Renal cortical epithelial cell (primary cell): ENCODE measurements at regions not wholly inside any gene's neighbourhood (a gene's known extent, or its start where the extent isn't known, plus 50 kb on each side); places are given as distances from the start of the nearest gene placed in this dataset.

Source experiments
- DNase-seq: peaks from one replicate; pipeline ENCODE4 v3.0.0-alpha.2; 2011; ENCODE audit warnings: low read depth

- DNase-seq, result no peak
Observed at GRCh38 chr3:5616873-5617272, 429.4 kb downstream of the EDEM1 start.

GRCh38 chr3:5618170-5618569 lies 430.7 kb downstream of the EDEM1 start:
- DNase-seq, result no peak

- DNase-seq, result no peak
Observed at GRCh38 chr3:5630406-5630805, 442.9 kb downstream of the EDEM1 start.

GRCh38 chr3:5633960-5634359 lies 446.5 kb downstream of the EDEM1 start:
- DNase-seq, result no peak

- no peak for DNase-seq
Observed at GRCh38 chr3:5634411-5634810, 446.9 kb downstream of the EDEM1 start.

- DNase-seq, result no peak
Observed at GRCh38 chr3:5635746-5636145, 448.2 kb downstream of the EDEM1 start.

- DNase-seq, result no peak
Observed at GRCh38 chr3:5638550-5638949, 451.0 kb downstream of the EDEM1 start.

GRCh38 chr3:5644773-5645670 lies 457.5 kb downstream of the EDEM1 start:
- DNase-seq, result peak; percentile 20

- peak; percentile 27 for DNase-seq
Observed at GRCh38 chr3:5645692-5646410, 458.3 kb downstream of the EDEM1 start.

- DNase-seq, result peak; percentile 15
Observed at GRCh38 chr3:5650303-5650702, 462.8 kb downstream of the EDEM1 start.

GRCh38 chr3:5651351-5651750 lies 463.8 kb downstream of the EDEM1 start:
- DNase-seq, result no peak

- peak; percentile 75 for DNase-seq
Observed at GRCh38 chr3:5653426-5654143, 466.1 kb downstream of the EDEM1 start.

- DNase-seq, result no peak
Observed at GRCh38 chr3:5657106-5657505, 469.6 kb downstream of the EDEM1 start.

- DNase-seq, result no peak
Observed at GRCh38 chr3:5663601-5664000, 476.1 kb downstream of the EDEM1 start.

- DNase-seq, result no peak
Observed at GRCh38 chr3:5666455-5666854, 478.9 kb downstream of the EDEM1 start.

- no peak for DNase-seq
Observed at GRCh38 chr3:5673521-5673920, 486.0 kb downstream of the EDEM1 start.

GRCh38 chr3:5675319-5675718 lies 487.8 kb downstream of the EDEM1 start:
- no peak for DNase-seq

GRCh38 chr3:5677555-5677954 lies 490.0 kb downstream of the EDEM1 start:
- DNase-seq, result no peak

GRCh38 chr3:5678248-5678647 lies 490.7 kb downstream of the EDEM1 start:
- no peak for DNase-seq

GRCh38 chr3:5678844-5679243 lies 491.3 kb downstream of the EDEM1 start:
- no peak for DNase-seq

- DNase-seq, result no peak
Observed at GRCh38 chr3:5687230-5687629, 499.7 kb downstream of the EDEM1 start.

- no peak for DNase-seq
Observed at GRCh38 chr3:5690490-5690889, 503.0 kb downstream of the EDEM1 start.
